HFFc6 (cell line): ENCODE measurements at regions not wholly inside any gene's neighbourhood (a gene's known extent, or its start where the extent isn't known, plus 50 kb on each side); places are given as distances from the start of the nearest gene placed in this dataset.

Experiments used
- DNase-seq: peaks from one replicate; pipeline ENCODE4 v3.0.0-alpha.2; 2018
- H3K27ac Mint-ChIP-seq: 2 replicates; pipeline ENCODE4 v1.8.0; 2020; ENCODE audit warnings: mild to moderate bottlenecking, mixed read lengths
- H3K27me3 Mint-ChIP-seq: 2 replicates; pipeline ENCODE4 v1.8.0; 2021; ENCODE audit warnings: mild to moderate bottlenecking, moderate library complexity, mixed read lengths; ENCODE audit not compliant: insufficient read depth
- H3K36me3 Mint-ChIP-seq: 2 replicates; pipeline ENCODE4 v1.8.0; 2021; ENCODE audit warnings: low read depth, mixed read lengths
- H3K4me1 Mint-ChIP-seq: 2 replicates; pipeline ENCODE4 v1.8.0; 2020; ENCODE audit warnings: low read depth, mixed read lengths
- H3K4me3 Mint-ChIP-seq: 2 replicates; pipeline ENCODE4 v1.8.0; 2020; ENCODE audit warnings: mild to moderate bottlenecking, moderate library complexity, mixed read lengths
- H3K9me3 Mint-ChIP-seq: 2 replicates; pipeline ENCODE4 v1.8.0; 2020; ENCODE audit warnings: mild to moderate bottlenecking, mixed read lengths
- CTCF ChIP-seq: fragments of 200-600 bp; sonication (generic); IDR thresholded peaks from 2 replicates; pipeline ENCODE4 v1.5.0; 2021; ENCODE audit warnings: antibody characterized with exemption, mild to moderate bottlenecking

- Mint-ChIP-seq H3K9me3 (peaks cover 4% of the 10 kb centered on the region; the same call in 1 of the 2 replicates), H3K27ac (no peak overlapping the region), H3K27me3 (no peaks in the 10 kb centered on the region; the same call in 1 of the 2 replicates), H3K4me1 (no peaks in the 10 kb centered on the region), H3K36me3 (no peaks in the 10 kb centered on the region), H3K4me3 (no peak overlapping the region)
- TF ChIP-seq CTCF, result no peak
- DNase-seq, result no peak
Observed at GRCh38 chr5:15222156-15222555, 277.8 kb upstream of the FBXL7 start.

GRCh38 chr5:15220642-15221173 is 279.3 kb upstream of the FBXL7 start:
- Mint-ChIP-seq H3K36me3 (no peaks in the 10 kb centered on the region), H3K9me3 (peaks cover 4% of the 10 kb centered on the region; the same call in 1 of the 2 replicates), H3K4me1 (no peaks in the 10 kb centered on the region), H3K4me3 (no peak overlapping the region), H3K27me3 (no peaks in the 10 kb centered on the region; the same call in none of the 2 replicates), H3K27ac (no peak overlapping the region)
- TF ChIP-seq CTCF, result no peak
- DNase-seq, result no peak

GRCh38 chr5:15215056-15215455 is 284.9 kb upstream of the FBXL7 start:
- Mint-ChIP-seq H3K4me3 (no peak overlapping the region), H3K27me3 (no peaks in the 10 kb centered on the region; the same call in none of the 2 replicates), H3K27ac (no peak overlapping the region), H3K36me3 (no peaks in the 10 kb centered on the region), H3K4me1 (no peaks in the 10 kb centered on the region), H3K9me3 (no peaks in the 10 kb centered on the region; the same call in 1 of the 2 replicates)
- DNase-seq, result no peak
- no peak for TF ChIP-seq CTCF

GRCh38 chr5:15214010-15214409 is 286.0 kb upstream of the FBXL7 start:
- Mint-ChIP-seq H3K27me3 (no peaks in the 10 kb centered on the region; the same call in none of the 2 replicates), H3K4me1 (no peaks in the 10 kb centered on the region), H3K4me3 (no peak overlapping the region), H3K36me3 (no peaks in the 10 kb centered on the region), H3K27ac (no peak overlapping the region), H3K9me3 (no peaks in the 10 kb centered on the region; the same call in 1 of the 2 replicates)
- DNase-seq, result no peak
- TF ChIP-seq CTCF, result no peak

- Mint-ChIP-seq H3K4me3 (no peak overlapping the region), H3K4me1 (no peaks in the 10 kb centered on the region), H3K27ac (no peak overlapping the region), H3K9me3 (peaks cover 10% of the 10 kb centered on the region; the same call in 1 of the 2 replicates), H3K36me3 (no peaks in the 10 kb centered on the region), H3K27me3 (no peaks in the 10 kb centered on the region; the same call in 1 of the 2 replicates)
- no peak for TF ChIP-seq CTCF
- no peak for DNase-seq
Observed at GRCh38 chr5:15209053-15209762, 290.8 kb upstream of the FBXL7 start.
